ENCODE measurements at regions not wholly inside any gene's neighbourhood (a gene's known extent, or its start where the extent isn't known, plus 50 kb on each side); places are given as distances from the start of the nearest gene placed in this dataset.
"Not testable (repeated sequence)": the region's sequence is repeated elsewhere in the genome, so short reads cannot be mapped to it uniquely, and the experiment has no call there.

- no peak overlapping the region for H3K4me3 ChIP-seq (ENCODE audit: low read depth, low read length)
- no peak for DNase-seq (ENCODE audit: low read depth)
- TF ChIP-seq CTCF (conservative IDR thresholded peaks at IDR 0.05; ENCODE audit: low read depth, low read length): no peak
These were observed 1058.2 kb upstream of the PCDH20 start for GRCh38 chr13:62473944-62474237.

- no peak for DNase-seq (ENCODE audit: low read depth)
- no peak overlapping the region for H3K4me3 ChIP-seq (ENCODE audit: low read depth, low read length)
- no peak for TF ChIP-seq CTCF (conservative IDR thresholded peaks at IDR 0.05; ENCODE audit: low read depth, low read length)
These were observed 1057.7 kb upstream of the PCDH20 start for GRCh38 chr13:62473190-62473943.

DNA sequence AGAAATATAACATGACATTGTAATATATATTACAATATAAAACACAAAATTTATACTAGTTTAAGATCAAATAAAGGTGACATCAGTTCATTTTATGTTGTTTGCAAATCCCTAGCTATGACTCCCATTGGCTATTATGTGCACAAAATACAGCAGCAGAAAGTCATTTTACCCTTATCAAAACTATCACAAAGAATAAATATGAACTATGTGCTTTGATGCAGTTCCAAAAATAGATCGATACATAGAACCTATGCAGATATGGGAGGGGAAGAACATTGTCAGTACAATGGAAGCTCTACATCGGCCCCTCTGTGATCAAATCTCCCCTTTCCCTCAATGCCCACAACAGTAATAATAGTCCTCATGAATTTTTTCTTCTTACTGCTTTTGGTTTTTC lies 1038.1 kb upstream of the PCDH20 start:
- no peak for DNase-seq (ENCODE audit: low read depth)
- no peak for TF ChIP-seq CTCF (conservative IDR thresholded peaks at IDR 0.05; ENCODE audit: low read depth, low read length)
- no peak overlapping the region for H3K4me3 ChIP-seq (ENCODE audit: low read depth, low read length)

GRCh38 chr13:62450759-62451158 lies 1035.1 kb upstream of the PCDH20 start:
- TF ChIP-seq CTCF (conservative IDR thresholded peaks at IDR 0.05; ENCODE audit: low read depth, low read length): no peak
- DNase-seq (ENCODE audit: low read depth): no peak
- no peak overlapping the region for H3K4me3 ChIP-seq (ENCODE audit: low read depth, low read length)

DNA sequence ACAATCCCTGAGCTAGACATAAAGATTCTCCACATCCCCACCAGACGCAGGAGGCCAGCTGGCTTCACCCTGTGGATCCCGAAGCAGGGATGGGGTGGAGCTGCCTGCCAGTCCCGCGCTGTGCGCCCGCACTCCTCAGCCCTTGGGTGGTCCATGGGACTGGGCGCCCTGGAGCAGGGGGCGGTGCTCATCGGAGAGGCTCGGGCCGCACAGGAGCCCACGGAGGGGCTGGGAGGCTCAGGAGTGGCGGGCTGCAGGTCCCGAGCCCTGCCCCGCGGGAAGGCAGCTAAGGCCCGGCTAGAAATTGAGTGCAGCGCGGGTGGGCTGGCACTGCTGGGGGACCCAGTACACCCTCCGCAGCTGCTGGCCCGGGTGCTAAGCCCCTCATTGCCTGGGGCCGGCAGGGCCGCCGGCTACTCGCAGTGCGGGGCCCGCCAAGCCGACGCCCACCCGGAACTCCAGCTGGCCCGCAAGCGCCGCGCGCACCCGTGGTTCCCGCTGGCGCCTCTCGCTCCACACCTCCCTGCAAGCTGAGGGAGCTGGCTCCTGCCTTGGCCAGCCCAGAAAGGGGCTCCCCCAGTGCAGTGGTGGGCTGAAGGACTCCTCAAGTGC lies 1032.2 kb upstream of the PCDH20 start:
- not testable (repeated sequence) for DNase-seq (ENCODE audit: low read depth); H3K4me3 ChIP-seq (ENCODE audit: low read depth, low read length)

DNA sequence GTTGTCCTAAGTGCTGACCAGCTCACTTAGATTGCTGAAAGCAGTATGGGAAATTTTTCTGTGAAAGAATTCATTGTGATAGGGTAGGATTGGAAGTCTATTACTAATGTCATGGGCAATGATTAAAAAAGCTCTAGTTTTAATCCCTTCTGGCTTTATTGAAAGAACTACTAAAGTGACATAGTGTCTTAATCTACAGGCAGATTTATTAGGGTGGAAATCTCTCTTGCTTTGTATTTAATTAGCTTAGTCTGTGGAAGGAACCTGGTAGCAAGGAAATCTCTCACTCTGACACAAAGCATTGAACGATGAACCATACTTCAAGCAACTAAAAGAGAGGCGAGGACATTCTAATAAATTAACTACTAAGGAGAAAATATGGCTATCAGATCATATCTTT lies 1029.2 kb upstream of the PCDH20 start:
- no peak overlapping the region for H3K4me3 ChIP-seq (ENCODE audit: low read depth, low read length)
- TF ChIP-seq CTCF (conservative IDR thresholded peaks at IDR 0.05; ENCODE audit: low read depth, low read length): no peak
- DNase-seq (ENCODE audit: low read depth): no peak

GRCh38 chr13:62434081-62434480 lies 1018.4 kb upstream of the PCDH20 start:
- TF ChIP-seq CTCF (conservative IDR thresholded peaks at IDR 0.05; ENCODE audit: low read depth, low read length): no peak
- H3K4me3 ChIP-seq (ENCODE audit: low read depth, low read length): no peak overlapping the region
- DNase-seq (ENCODE audit: low read depth): no peak
